ENCODE measurements at regions not wholly inside any gene's neighbourhood (a gene's known extent, or its start where the extent isn't known, plus 50 kb on each side); places are given as distances from the start of the nearest gene placed in this dataset.

- TF ChIP-seq GLIS2 (tag by site-specific recombination; IDR thresholded peaks at IDR 0.05) (no peak), ZNF140 (tag by site-specific recombination; IDR thresholded peaks at IDR 0.05) (no peak), CTCF (tag by site-specific recombination; IDR thresholded peaks at IDR 0.05) (no peak), ZNF558 (tag by site-specific recombination; IDR thresholded peaks at IDR 0.05) (no peak), ZNF274 (IDR thresholded peaks at IDR 0.05; ENCODE audit: low read length) (no peak), ZNF274 (tag by site-specific recombination; IDR thresholded peaks at IDR 0.05; ENCODE audit: borderline replicate concordance) (no peak), SETDB1 (IDR thresholded peaks at IDR 0.05; ENCODE audit: insufficient read length, low read length) (no peak), BCL11A (tag by site-specific recombination; IDR thresholded peaks at IDR 0.05; ENCODE audit: low read depth) (no peak), ZNF423 (tag by site-specific recombination; IDR thresholded peaks at IDR 0.05) (no peak), ZBTB11 (tag by site-specific recombination; conservative IDR thresholded peaks at IDR 0.05; ENCODE audit: low read depth) (no peak), ZNF629 (tag by site-specific recombination; IDR thresholded peaks at IDR 0.05) (no peak), MZF1 (tag by site-specific recombination; IDR thresholded peaks at IDR 0.05; ENCODE audit: borderline replicate concordance) (no peak), ZNF48 (tag by site-specific recombination; IDR thresholded peaks at IDR 0.05) (no peak)
- TF ChIP-seq, protein P1, sequence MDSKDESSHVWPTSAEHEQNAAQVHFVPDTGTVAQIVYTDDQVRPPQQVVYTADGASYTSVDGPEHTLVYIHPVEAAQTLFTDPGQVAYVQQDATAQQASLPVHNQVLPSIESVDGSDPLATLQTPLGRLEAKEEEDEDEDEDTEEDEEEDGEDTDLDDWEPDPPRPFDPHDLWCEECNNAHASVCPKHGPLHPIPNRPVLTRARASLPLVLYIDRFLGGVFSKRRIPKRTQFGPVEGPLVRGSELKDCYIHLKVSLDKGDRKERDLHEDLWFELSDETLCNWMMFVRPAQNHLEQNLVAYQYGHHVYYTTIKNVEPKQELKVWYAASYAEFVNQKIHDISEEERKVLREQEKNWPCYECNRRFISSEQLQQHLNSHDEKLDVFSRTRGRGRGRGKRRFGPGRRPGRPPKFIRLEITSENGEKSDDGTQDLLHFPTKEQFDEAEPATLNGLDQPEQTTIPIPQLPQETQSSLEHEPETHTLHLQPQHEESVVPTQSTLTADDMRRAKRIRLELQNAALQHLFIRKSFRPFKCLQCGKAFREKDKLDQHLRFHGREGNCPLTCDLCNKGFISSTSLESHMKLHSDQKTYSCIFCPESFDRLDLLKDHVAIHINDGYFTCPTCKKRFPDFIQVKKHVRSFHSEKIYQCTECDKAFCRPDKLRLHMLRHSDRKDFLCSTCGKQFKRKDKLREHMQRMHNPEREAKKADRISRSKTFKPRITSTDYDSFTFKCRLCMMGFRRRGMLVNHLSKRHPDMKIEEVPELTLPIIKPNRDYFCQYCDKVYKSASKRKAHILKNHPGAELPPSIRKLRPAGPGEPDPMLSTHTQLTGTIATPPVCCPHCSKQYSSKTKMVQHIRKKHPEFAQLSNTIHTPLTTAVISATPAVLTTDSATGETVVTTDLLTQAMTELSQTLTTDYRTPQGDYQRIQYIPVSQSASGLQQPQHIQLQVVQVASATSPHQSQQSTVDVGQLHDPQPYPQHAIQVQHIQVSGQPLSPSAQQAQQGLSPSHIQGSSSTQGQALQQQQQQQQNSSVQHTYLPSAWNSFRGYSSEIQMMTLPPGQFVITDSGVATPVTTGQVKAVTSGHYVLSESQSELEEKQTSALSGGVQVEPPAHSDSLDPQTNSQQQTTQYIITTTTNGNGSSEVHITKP (tag by site-specific recombination; IDR thresholded peaks at IDR 0.05): no peak
Observed at GRCh38 chr4:30535255-30535654, 184.9 kb upstream of the PCDH7 start.
